Aorta (tissue), 5 donors: ENCODE measurements at regions not wholly inside any gene's neighbourhood (a gene's known extent, or its start where the extent isn't known, plus 50 kb on each side); places are given as distances from the start of the nearest gene placed in this dataset.

Experiments
- ATAC-seq: fragments of 200-7000 bp; cut with Tn5 transposase; one replicate; pipeline ENCODE4 v1.9.1; 2022; ENCODE audit warnings: moderate library complexity; ENCODE audit not compliant: low FRiP score
- DNase-seq, 2 donors: peaks; one replicate each; pipeline ENCODE4 v3.0.0-alpha.2; 2020
- H3K27ac ChIP-seq, 2 donors: one replicate each; pipeline ENCODE4 v1.5.1; 2013; ENCODE audit warnings: low read length in 2 of 2, mild to moderate bottlenecking in 2 of 2, moderate library complexity in 2 of 2, control low read depth in 1 of 2, inconsistent platforms in 1 of 2, low read depth in 1 of 2
- H3K27me3 ChIP-seq, 2 donors: one replicate each; pipeline ENCODE4 v1.6.1; 2013; ENCODE audit warnings: control low read depth in 1 of 2, low read length in 1 of 2, mild to moderate bottlenecking in 1 of 2, moderate library complexity in 1 of 2; ENCODE audit not compliant: insufficient read depth in 2 of 2, control insufficient read depth in 1 of 2
- H3K36me3 ChIP-seq, 2 donors: one replicate each; pipeline ENCODE4 v1.6.1; 2013; ENCODE audit warnings: control low read depth in 1 of 2, low read length in 1 of 2, mild to moderate bottlenecking in 1 of 2; ENCODE audit not compliant: insufficient read depth in 2 of 2, control insufficient read depth in 1 of 2
- H3K4me1 ChIP-seq, 2 donors: one replicate each; pipeline ENCODE4 v1.6.1; 2013; ENCODE audit warnings: low read length in 2 of 2, control low read depth in 1 of 2, mild to moderate bottlenecking in 1 of 2, moderate library complexity in 1 of 2; ENCODE audit not compliant: insufficient read depth in 2 of 2, control insufficient read depth in 1 of 2
- H3K4me3 ChIP-seq, 2 donors: one replicate each; pipeline ENCODE4 v1.5.1; 2013; ENCODE audit warnings: low read length in 2 of 2, control low read depth in 1 of 2, mild to moderate bottlenecking in 1 of 2
- H3K9me3 ChIP-seq: one replicate; pipeline ENCODE4 v1.6.1; 2013; ENCODE audit warnings: mild to moderate bottlenecking, low read length; ENCODE audit not compliant: control insufficient read depth
- WGBS, 2 donors: extraction: QIAGEN DNeasy Blood & Tissue Kit; methylation state at CpG; one replicate each; pipeline ENCODE4 v1.1.7; 2013; 5-methylcytosine and 5-hydroxymethylcytosine counted together
- intact Hi-C, 2 donors: fragments of 100-400 bp; cut with DNase I; formaldehyde crosslinking; loops; one replicate each; pipeline versions ENCODE4 v1.14.2 to v1.15.0; 2022
- donor health status: healthy with polysubstance abuse.
- donor health status: Bipolar disorder and iron deficiency.
- donor health status: DM: no; HTN: no; CAD: no.
- donor health status: DM: no; HTN: no; CAD: no.
- donor health status: DM: yes; HTN: yes; CAD: no.

DNA sequence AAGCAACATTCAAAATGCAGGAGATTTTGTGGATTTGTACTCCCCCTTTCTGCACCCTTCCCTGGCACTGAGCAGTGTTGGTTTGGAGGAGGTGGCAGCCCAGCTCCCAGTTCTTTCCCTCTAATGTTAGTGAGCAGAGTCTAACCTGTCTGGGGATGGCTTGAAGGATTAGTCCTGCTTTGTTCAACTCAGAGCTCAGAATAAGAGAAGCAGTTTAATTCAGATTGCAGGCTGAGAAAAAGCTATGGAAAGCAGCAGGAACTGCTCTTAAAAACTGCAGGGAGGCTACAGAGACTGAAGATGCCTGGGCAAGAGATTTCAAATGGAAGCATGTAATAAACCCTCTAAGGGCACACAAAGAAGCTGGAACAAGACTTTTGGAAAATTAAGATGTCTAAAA, 223.4 kb upstream of the GGTLC1 start:
- no peak for ATAC-seq
- Histone ChIP-seq H3K27ac (no peak overlapping the region), H3K4me1 (no peaks in the 10 kb centered on the region), H3K9me3 (peaks cover 2% of the 10 kb centered on the region), H3K4me3 (no peak overlapping the region), H3K36me3 (no peaks in the 10 kb centered on the region), H3K27me3 (no peaks in the 10 kb centered on the region)
- no peak for DNase-seq
- intact Hi-C loops: no loop called here

DNA sequence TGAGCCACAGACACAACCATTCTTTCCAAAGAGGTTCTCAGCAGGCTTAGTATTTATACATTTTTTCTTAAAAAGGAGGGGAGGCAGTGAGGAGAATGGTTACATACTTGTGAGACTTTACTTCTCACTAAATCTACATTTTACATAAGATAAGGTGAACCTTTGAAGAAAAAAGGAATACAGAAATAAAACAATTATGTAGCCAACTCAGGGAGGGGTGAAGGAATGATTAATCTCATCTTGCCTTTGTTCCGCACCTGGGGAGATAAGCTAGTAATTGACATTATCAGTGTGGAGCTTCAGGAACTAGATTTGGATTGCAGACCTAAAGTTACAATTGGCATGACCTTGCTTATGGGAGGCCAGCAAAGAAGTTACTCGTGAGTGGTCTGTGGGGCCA, 221.8 kb upstream of the GGTLC1 start:
- no peak for DNase-seq
- WGBS, 2 donors: 79 to 82% methylated on average over 2 of the region's 2 CpGs
- intact Hi-C loops: no loop called here
- Histone ChIP-seq H3K27ac (no peak overlapping the region), H3K9me3 (peaks cover 2% of the 10 kb centered on the region), H3K27me3 (no peaks in the 10 kb centered on the region), H3K4me3 (no peak overlapping the region), H3K36me3 (no peaks in the 10 kb centered on the region), H3K4me1 (no peaks in the 10 kb centered on the region)
- no peak for ATAC-seq

DNA sequence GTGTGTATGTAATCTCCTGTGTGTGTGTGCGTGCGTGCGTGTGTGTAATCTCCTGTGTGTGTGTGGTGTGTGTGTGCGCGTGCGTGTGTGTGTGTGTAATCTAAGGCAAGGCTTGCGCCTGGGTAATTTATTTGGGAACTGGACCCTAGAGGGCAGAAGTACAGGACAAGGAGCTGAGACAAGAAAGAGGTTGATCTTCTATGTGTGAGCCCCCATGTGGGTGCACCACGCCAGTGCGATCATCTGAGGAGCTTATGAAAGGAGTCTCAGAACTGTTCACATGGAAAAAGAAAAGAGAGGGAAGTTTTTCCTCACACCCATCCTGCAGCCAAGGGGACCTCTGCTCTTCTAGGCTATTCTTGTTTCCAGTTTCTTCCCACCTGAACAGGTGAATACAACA, 220.1 kb upstream of the GGTLC1 start:
- DNase-seq (no peak), ATAC-seq (no peak)
- intact Hi-C loops: no loop called here
- H3K4me3 ChIP-seq: no peak overlapping the region
- H3K36me3 ChIP-seq: no peaks in the 10 kb centered on the region
- no peaks in the 10 kb centered on the region for H3K27me3 ChIP-seq
- WGBS, 2 donors: 80 to 83% methylated on average over 9 of the region's 9 CpGs
- H3K27ac ChIP-seq: no peak overlapping the region
- no peaks in the 10 kb centered on the region for H3K4me1 ChIP-seq
- peaks cover 2% of the 10 kb centered on the region for H3K9me3 ChIP-seq

DNA sequence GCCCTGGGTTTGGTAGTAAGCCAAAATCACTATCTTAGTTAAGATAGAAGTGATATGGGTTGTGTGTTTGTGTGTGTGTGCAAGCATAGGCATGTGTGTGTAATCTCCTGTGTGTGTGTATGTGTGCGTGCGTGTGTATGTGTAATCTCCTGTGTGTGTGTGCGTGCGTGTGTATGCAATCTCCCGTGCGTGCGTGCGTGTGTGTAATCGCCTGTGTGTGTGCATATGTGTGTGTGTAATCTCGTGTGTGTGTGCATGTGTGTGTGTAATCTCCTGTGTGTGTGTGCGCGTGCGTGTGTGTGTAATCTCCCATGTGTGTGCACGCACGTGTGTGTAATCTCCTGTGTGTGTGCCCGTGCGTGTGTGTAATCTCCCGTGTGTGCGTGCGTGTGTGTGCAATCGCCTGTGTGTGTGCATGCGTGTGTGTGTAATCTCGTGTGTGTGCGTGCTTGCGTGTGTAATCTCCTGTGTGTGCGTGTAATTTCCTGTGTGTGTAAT, 219.3 kb upstream of the GGTLC1 start:
- intact Hi-C loops: no loop called here
- ATAC-seq (no peak), DNase-seq (no peak)
- no peaks in the 10 kb centered on the region for H3K36me3 ChIP-seq
- peaks cover 2% of the 10 kb centered on the region for H3K9me3 ChIP-seq
- no peak overlapping the region for H3K27ac ChIP-seq
- no peaks in the 10 kb centered on the region for H3K4me1 ChIP-seq
- 86 to 93% methylated on average over 26 of the region's 26 CpGs for WGBS, 2 donors
- H3K4me3 ChIP-seq: no peak overlapping the region
- no peaks in the 10 kb centered on the region for H3K27me3 ChIP-seq

DNA sequence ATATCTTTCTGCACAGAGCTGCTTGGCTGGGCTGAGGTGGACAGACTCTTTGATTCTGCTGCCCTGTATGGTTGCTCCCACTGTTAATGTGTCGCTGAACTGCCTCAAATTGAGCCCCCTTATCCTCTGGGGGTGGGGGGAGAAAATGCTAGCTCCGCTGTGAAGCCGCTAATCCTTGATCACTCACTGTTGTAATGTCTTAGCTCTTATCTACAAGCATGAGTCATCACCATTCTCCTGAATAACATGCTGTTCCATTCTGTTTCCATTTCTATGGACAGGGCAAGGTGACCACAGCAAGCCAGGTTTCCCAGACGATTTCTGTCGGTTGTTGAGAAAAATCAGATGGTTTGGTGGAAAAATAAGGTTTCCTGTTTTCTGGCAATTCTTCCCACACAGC, 218.4 kb upstream of the GGTLC1 start:
- no peaks in the 10 kb centered on the region for H3K27me3 ChIP-seq
- ATAC-seq: no peak
- 49 to 60% methylated on average over 5 of the region's 5 CpGs for WGBS, 2 donors

DNA sequence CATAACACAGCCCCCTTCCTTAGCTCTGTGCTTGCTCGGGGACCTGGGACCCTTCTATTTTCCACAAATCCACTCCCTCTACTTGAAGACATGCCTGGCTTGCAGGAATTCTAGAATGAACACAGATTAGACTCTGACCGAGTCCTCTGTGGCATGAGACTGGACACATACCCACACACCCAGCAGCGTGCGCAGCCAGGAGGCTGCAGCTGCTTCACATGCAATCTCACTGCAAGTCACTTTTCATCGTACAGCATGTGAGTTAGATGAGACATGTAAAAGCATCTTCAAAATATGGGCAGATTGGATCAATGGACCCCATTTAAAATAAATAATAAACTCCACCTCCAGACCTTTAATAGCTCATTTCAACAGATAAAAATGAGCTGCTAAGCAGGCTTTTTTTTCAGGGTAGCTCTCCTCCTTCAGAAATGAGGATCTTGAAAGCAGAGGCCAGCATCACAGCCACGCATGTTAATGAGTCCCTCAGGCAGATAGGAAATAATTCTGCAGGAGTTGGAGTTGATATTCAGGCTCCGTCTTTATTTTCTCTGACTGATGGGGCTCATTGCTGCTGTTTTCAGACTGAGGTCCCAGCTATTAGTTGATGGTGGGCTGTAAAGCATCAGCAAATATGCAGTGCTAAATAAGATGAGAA, 215.1 kb upstream of the GGTLC1 start:
- H3K27me3 ChIP-seq: no peaks in the 10 kb centered on the region
- no peak for DNase-seq

More for the DNA sequence above, 218.4 kb upstream of the GGTLC1 start:
- Histone ChIP-seq H3K9me3 (peaks cover 2% of the 10 kb centered on the region), H3K4me1 (no peaks in the 10 kb centered on the region), H3K27ac (no peak overlapping the region), H3K36me3 (no peaks in the 10 kb centered on the region), H3K4me3 (no peak overlapping the region)
- intact Hi-C loops: no loop called here
- DNase-seq: no peak

DNA sequence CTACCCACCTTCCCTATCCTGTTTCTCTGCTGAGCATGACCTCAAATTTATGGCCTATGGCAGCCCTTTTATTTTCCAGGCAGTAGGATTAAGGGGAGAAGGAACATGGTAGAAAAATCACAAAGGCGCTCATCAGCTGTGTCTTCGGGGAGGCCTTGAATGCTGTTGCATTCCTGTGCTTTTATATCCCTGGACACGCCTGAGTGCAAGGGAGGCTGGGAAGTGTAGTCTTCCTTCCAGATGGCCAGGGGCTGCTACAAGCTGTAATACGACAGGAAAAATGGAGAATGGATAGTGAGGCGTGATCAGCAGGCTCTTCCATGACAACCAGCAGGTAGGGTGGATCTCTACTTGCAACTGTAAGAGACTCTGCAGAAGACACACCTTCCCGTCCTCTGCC, 210.9 kb upstream of the GGTLC1 start:
- WGBS, 2 donors: 67 to 73% methylated on average over 6 of the region's 6 CpGs

More for the DNA sequence above, 215.1 kb upstream of the GGTLC1 start:
- intact Hi-C loops: no loop called here
- Histone ChIP-seq H3K9me3 (no peaks in the 10 kb centered on the region), H3K36me3 (no peaks in the 10 kb centered on the region), H3K4me1 (no peaks in the 10 kb centered on the region), H3K27ac (no peak overlapping the region), H3K4me3 (no peak overlapping the region)
- 68 to 76% methylated on average over 7 of the region's 7 CpGs for WGBS, 2 donors
- no peak for ATAC-seq

DNA sequence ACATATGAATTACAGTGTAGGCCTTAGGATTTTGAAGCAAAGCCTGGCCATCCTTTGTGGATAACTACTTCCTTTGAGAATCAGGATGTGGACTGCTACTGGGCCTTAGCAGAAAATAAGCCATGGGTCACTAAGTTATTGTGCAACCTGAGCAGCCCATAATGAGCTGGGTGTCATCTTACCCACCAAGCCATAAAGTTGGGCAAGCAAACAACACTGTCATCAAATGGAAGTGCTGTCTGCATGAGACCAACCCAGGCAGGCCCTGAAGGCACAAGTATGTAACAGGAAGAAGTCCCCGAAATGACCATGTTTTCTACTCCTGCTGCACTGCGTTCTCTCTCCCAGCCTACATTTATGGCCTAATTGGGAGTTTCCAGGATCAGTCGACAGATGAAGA, 205.6 kb upstream of the GGTLC1 start:
- intact Hi-C loops: loop anchor here in 1 of 2 donors (10.0 kb wide), 1 partner anchor 59 kb away; no protein-coding TSS in a partner anchor
- Histone ChIP-seq H3K4me3 (no peak overlapping the region), H3K36me3 (no peaks in the 10 kb centered on the region), H3K4me1 (no peaks in the 10 kb centered on the region), H3K27me3 (no peaks in the 10 kb centered on the region), H3K9me3 (no peaks in the 10 kb centered on the region), H3K27ac (no peak overlapping the region)
- WGBS, 2 donors: 77 to 83% methylated on average over 3 of the region's 3 CpGs
- ATAC-seq (no peak), DNase-seq (no peak)

More for the DNA sequence above, 210.9 kb upstream of the GGTLC1 start:
- ATAC-seq (no peak), DNase-seq (no peak)
- H3K36me3 ChIP-seq: no peaks in the 10 kb centered on the region
- no peaks in the 10 kb centered on the region for H3K27me3 ChIP-seq
- no peaks in the 10 kb centered on the region for H3K9me3 ChIP-seq
- no peaks in the 10 kb centered on the region for H3K4me1 ChIP-seq
- no peak overlapping the region for H3K4me3 ChIP-seq
- intact Hi-C loops: loop anchor here in 1 of 2 donors (10.0 kb wide), 1 partner anchor 65 kb away; no protein-coding TSS in a partner anchor
- H3K27ac ChIP-seq: no peak overlapping the region

DNA sequence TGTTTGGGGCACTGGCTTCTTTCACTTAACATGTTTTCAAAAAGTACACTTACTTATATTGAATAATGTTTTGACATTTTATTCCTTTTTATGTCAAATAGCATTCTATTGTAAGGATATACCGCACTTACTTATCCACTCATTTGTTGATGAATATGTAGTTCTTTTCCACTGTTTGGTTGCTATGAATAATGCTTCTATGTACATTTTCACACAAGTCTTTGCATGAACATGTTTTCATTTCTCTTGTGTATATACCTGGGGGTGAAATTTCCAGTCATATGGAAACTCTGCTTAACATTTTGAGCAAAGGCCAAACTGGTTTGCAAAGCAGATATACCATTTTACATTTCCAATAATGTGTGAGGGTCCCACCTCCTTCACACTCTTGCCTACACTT, 202.3 kb upstream of the GGTLC1 start:
- no peak overlapping the region for H3K4me3 ChIP-seq

More for the DNA sequence above, 202.3 kb upstream of the GGTLC1 start:
- Histone ChIP-seq H3K4me1 (no peaks in the 10 kb centered on the region), H3K27me3 (no peaks in the 10 kb centered on the region), H3K36me3 (no peaks in the 10 kb centered on the region), H3K9me3 (no peaks in the 10 kb centered on the region), H3K27ac (no peak overlapping the region)
- DNase-seq (no peak), ATAC-seq (no peak)
- WGBS, 2 donors: 89 to 98% methylated on average over 1 of the region's 1 CpG
- intact Hi-C loops: loop anchor here in 1 of 2 donors (10.0 kb wide), 1 partner anchor 56 kb away; no protein-coding TSS in a partner anchor
